OCI-LY3 (cell line): ENCODE measurements at regions not wholly inside any gene's neighbourhood (a gene's known extent, or its start where the extent isn't known, plus 50 kb on each side); places are given as distances from the start of the nearest gene placed in this dataset.

Source experiments
- H2AFZ ChIP-seq: fragments of 200-600, 300-600 bp; shearing (Covaris generic); 2 replicates; pipeline ENCODE4 v1.6.0; 2014; ENCODE audit warnings: antibody characterized with exemption, low read depth, low read length
- H3K27ac ChIP-seq: fragments of 200-600, 300-600 bp; sonication (generic); 2 replicates; pipeline ENCODE4 v1.5.1; 2014; ENCODE audit warnings: mild to moderate bottlenecking, low read length, moderate library complexity, mixed read lengths
- H3K27me3 ChIP-seq: fragments of 200-600, 300-600 bp; sonication (generic); 2 replicates; pipeline ENCODE4 v1.6.1; 2014; ENCODE audit warnings: low read depth, low read length, mixed read lengths
- H3K36me3 ChIP-seq: fragments of 200-600, 300-600 bp; sonication (generic); replicated peaks from 2 replicates; pipeline ENCODE3; 2014; ENCODE audit warnings: low read depth, low read length, mixed read lengths
- H3K4me1 ChIP-seq: fragments of 300-600, 200-600 bp; sonication (generic); 2 replicates; pipeline ENCODE4 v1.6.1; 2014; ENCODE audit warnings: low read length, mixed read lengths
- H3K4me2 ChIP-seq: fragments of 200-600, 300-600 bp; sonication (generic); 2 replicates; pipeline ENCODE4 v1.6.1; 2014; ENCODE audit warnings: low read length, mixed read lengths
- H3K4me3 ChIP-seq: fragments of 300-600, 200-600 bp; sonication (generic); 2 replicates; pipeline ENCODE4 v1.5.1; 2014; ENCODE audit warnings: antibody characterized with exemption, mild to moderate bottlenecking, low read length, moderate library complexity
- H3K79me2 ChIP-seq: fragments of 300-600, 200-600 bp; shearing (Covaris generic); 2 replicates; pipeline ENCODE4 v1.6.1; 2014; ENCODE audit warnings: mild to moderate bottlenecking, low read length, mixed read lengths
- H3K9ac ChIP-seq: fragments of 300-600, 200-600 bp; shearing (Covaris generic); 2 replicates; pipeline ENCODE4 v1.6.0; 2014; ENCODE audit warnings: mild to moderate bottlenecking, low read length, moderate library complexity
- H3K9me3 ChIP-seq: fragments of 200-600, 300-600 bp; shearing (Covaris generic); 2 replicates; pipeline ENCODE4 v1.6.1; 2014; ENCODE audit warnings: low read length, mixed read lengths; ENCODE audit not compliant: insufficient read depth
- H4K20me1 ChIP-seq: fragments of 200-600, 300-600 bp; sonication (generic); 2 replicates; pipeline ENCODE4 v1.6.1; 2016; ENCODE audit warnings: low read length, mixed read lengths; ENCODE audit not compliant: insufficient read depth
- CTCF ChIP-seq: fragments of 200-600, 300-600 bp; sonication (generic); IDR thresholded peaks from 2 replicates; pipeline ENCODE4 v1.5.1; 2014; ENCODE audit warnings: antibody characterized with exemption, low read length, low read depth
- EZH2phosphoT487 ChIP-seq: fragments of 200-600 bp; shearing (Covaris generic); IDR thresholded peaks from 2 replicates; pipeline ENCODE4 v1.6.1; 2018; ENCODE audit warnings: antibody characterized with exemption, mixed run types, low read depth

- Histone ChIP-seq H3K79me2 (no peaks in the 10 kb centered on the region), H3K9ac (no peak overlapping the region), H3K36me3 (no peaks in the 10 kb centered on the region), H4K20me1 (no peaks in the 10 kb centered on the region), H2AFZ (no peak overlapping the region), H3K4me3 (no peak overlapping the region), H3K4me1 (no peaks in the 10 kb centered on the region), H3K4me2 (no peak overlapping the region), H3K27ac (no peak overlapping the region), H3K9me3 (no peaks in the 10 kb centered on the region), H3K27me3 (peaks cover 13% of the 10 kb centered on the region; the same call in 1 of the 2 replicates)
- TF ChIP-seq CTCF (no peak), EZH2phosphoT487 (no peak)
These were observed 216.9 kb downstream of the TLE4 start for GRCh38 chr9:79788662-79789061.

- Histone ChIP-seq H3K9me3 (no peaks in the 10 kb centered on the region), H3K4me3 (no peak overlapping the region), H3K27me3 (peaks cover 6% of the 10 kb centered on the region; the same call in 1 of the 2 replicates), H4K20me1 (no peaks in the 10 kb centered on the region), H3K79me2 (no peaks in the 10 kb centered on the region), H3K4me1 (no peaks in the 10 kb centered on the region), H3K4me2 (no peak overlapping the region), H3K27ac (no peak overlapping the region), H3K9ac (no peak overlapping the region), H3K36me3 (no peaks in the 10 kb centered on the region), H2AFZ (no peak overlapping the region)
- TF ChIP-seq EZH2phosphoT487 (no peak), CTCF (no peak)
These were observed 209.5 kb downstream of the TLE4 start for GRCh38 chr9:79781263-79781662.

GRCh38 chr9:79780559-79780958 lies 208.8 kb downstream of the TLE4 start:
- no peak for TF ChIP-seq CTCF
- no peak for TF ChIP-seq EZH2phosphoT487
- Histone ChIP-seq H3K4me3 (no peak overlapping the region), H3K4me1 (no peaks in the 10 kb centered on the region), H4K20me1 (no peaks in the 10 kb centered on the region), H3K36me3 (no peaks in the 10 kb centered on the region), H3K27me3 (peaks cover 6% of the 10 kb centered on the region; the same call in 1 of the 2 replicates), H3K27ac (no peak overlapping the region), H2AFZ (no peak overlapping the region), H3K9me3 (no peaks in the 10 kb centered on the region), H3K4me2 (no peak overlapping the region), H3K79me2 (no peaks in the 10 kb centered on the region), H3K9ac (no peak overlapping the region)

GRCh38 chr9:79779901-79780300 lies 208.1 kb downstream of the TLE4 start:
- Histone ChIP-seq H3K9me3 (no peaks in the 10 kb centered on the region), H3K4me1 (no peaks in the 10 kb centered on the region)

More at GRCh38 chr9:79779901-79780300, 208.1 kb downstream of the TLE4 start:
- Histone ChIP-seq H3K27me3 (peaks cover 6% of the 10 kb centered on the region; the same call in 1 of the 2 replicates), H3K4me3 (no peak overlapping the region), H3K79me2 (no peaks in the 10 kb centered on the region), H3K9ac (no peak overlapping the region), H3K4me2 (no peak overlapping the region), H2AFZ (no peak overlapping the region), H3K27ac (no peak overlapping the region), H3K36me3 (no peaks in the 10 kb centered on the region), H4K20me1 (no peaks in the 10 kb centered on the region)
- TF ChIP-seq CTCF = no peak
- no peak for TF ChIP-seq EZH2phosphoT487
